Esophagus muscularis mucosa (tissue), 4 donors: ENCODE measurements at regions not wholly inside any gene's neighbourhood (a gene's known extent, or its start where the extent isn't known, plus 50 kb on each side); places are given as distances from the start of the nearest gene placed in this dataset.

Source experiments
- CTCF ChIP-seq, 3 experiments: fragments of 200-600 bp in 2 of 3; fragments of 450-650 bp in 1 of 3; sonication (generic) in 2 of 3; IDR thresholded peaks; one replicate each; pipeline ENCODE4 v1.5.1; 2017 to 2019; ENCODE audit warnings: antibody characterized with exemption in 3 of 3, mild to moderate bottlenecking in 2 of 3, moderate library complexity in 1 of 3
- EP300 ChIP-seq: sonication (generic); formaldehyde crosslinking; IDR thresholded peaks from one replicate; pipeline ENCODE4 v1.6.1; 2017; ENCODE audit warnings: antibody characterized with exemption
- POLR2A ChIP-seq: fragments of 450-650 bp; IDR thresholded peaks from one replicate; pipeline ENCODE4 v1.6.1; 2017; ENCODE audit warnings: antibody characterized with exemption, moderate library complexity, mild to moderate bottlenecking, low read depth
- POLR2AphosphoS5 ChIP-seq, 2 donors: sonication (generic); formaldehyde crosslinking; IDR thresholded peaks; one replicate each; pipeline ENCODE4 v1.6.1; 2017; ENCODE audit warnings: antibody characterized with exemption in 2 of 2

- TF ChIP-seq CTCF (IDR thresholded peaks at IDR 0.05) (no peak), POLR2A (no peak), EP300 (no peak), POLR2AphosphoS5 (IDR thresholded peaks at IDR 0.05) (no peak)
Observed at GRCh38 chr1:115556236-115556635, 85.5 kb upstream of the VANGL1 start.
